GM04504 (cell line): ENCODE measurements at regions not wholly inside any gene's neighbourhood (a gene's known extent, or its start where the extent isn't known, plus 50 kb on each side); places are given as distances from the start of the nearest gene placed in this dataset.
"Not testable (repeated sequence)": the region's sequence is repeated elsewhere in the genome, so short reads cannot be mapped to it uniquely, and the experiment has no call there.

Source experiments
- DNase-seq: peaks from one replicate; pipeline ENCODE4 v3.0.0-alpha.2; 2012; ENCODE audit warnings: low read depth

DNA sequence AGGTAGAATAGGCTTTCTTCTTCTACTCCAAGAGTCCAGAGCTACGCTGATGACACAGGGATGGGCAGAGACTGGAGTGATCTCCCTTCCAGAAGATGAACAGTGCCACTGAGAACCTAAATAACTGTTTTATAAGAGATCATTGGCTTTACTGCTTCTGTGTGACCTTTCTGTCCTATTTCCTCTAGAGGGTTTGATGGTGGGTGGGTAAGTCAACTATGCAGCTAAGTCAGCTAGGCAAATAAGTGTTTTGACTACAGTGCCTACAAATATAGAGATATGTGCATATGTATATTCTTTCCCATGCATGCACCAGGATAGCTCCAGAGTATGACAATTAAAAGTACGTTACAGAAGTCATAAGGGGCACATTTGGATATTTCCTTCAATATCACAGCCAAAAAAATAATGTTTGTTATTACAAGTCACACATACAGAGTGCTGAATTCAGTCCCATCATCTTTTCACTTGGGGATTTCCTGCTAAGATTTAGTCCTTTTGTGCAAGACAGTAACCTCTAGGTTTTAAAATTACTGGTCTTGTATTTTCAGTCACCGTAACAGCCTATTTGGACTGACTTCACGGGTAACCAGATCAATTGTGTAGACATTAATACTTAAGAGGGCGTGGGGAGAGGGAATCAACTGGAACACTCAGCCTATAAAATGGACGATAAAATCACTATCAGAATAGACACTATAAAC is 412.6 kb upstream of the SOX5 start:
- no peak for DNase-seq

DNA sequence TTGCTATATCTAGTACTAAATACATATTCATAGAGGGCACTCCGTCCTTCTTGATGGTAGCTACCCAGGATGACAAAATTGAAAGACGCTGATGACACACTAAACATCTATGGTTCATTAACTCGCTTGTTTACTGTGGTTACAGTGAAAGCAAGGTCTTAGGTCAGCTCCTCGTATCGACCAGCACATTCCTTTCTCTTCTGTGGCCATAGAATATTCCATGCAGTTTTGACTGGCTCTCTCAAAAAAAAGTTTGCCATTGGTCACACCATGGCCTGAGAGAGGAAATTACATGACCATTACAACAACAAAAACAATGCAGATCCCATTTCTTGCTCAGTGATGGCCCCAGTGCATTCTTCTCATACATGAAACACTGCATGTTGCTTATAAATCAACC is 411.4 kb upstream of the SOX5 start:
- no peak for DNase-seq

DNA sequence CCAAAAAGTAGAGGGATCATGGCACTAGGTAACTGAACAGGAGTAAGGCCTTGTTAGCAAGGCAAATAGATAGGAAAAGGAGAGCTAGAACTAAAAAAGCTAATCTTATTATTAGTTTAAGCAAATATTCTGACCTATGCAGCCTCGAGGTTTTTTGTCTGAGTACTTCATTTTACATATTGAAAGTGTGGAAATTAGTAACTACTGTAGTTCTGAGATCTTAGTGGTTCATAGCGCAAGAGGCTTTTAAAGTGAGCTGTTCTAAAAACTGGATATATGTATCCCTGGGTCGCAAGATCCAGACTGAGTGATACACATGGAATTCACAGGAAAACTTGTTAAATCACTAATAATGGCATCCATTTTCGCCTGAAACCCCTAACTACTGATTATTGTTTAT is 411.0 kb upstream of the SOX5 start:
- no peak for DNase-seq

DNA sequence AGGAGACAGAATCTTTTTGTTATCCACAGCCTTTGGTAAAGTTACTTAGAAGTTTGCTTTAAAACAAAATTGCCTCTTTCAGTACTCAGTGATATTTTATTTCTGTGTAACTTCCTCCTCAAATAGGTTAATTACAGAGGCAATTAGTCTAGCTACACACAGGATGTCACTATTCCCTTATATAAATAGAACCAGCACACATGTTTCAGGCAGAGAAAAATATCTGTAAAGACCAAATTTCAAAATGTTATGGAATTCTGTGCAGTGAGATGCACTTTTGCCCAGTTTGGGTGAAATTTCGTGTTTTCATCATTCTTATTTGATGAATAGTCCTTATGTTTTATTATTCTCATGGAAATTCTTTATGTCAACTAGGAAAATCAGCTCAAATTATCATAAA is 410.6 kb upstream of the SOX5 start:
- DNase-seq: no peak

DNA sequence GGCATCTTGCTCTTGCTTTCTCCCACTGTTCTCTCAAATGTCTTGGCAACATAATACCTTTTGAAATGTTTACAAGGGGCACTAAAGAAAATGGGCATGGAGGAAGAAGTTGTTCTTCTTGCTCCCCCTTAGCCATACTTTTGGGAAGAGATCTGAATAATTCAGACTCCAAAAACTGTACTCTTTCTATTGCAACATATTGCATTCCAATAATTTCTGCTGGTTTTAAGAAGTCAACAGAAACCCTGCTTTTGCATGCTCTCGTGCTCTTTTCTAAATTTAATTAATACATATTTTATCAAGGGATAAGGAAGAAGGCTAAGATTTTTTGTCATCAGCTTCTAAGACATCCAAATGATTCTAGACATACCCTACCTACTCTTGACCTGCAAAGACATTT is 409.9 kb upstream of the SOX5 start:
- DNase-seq: no peak

DNA sequence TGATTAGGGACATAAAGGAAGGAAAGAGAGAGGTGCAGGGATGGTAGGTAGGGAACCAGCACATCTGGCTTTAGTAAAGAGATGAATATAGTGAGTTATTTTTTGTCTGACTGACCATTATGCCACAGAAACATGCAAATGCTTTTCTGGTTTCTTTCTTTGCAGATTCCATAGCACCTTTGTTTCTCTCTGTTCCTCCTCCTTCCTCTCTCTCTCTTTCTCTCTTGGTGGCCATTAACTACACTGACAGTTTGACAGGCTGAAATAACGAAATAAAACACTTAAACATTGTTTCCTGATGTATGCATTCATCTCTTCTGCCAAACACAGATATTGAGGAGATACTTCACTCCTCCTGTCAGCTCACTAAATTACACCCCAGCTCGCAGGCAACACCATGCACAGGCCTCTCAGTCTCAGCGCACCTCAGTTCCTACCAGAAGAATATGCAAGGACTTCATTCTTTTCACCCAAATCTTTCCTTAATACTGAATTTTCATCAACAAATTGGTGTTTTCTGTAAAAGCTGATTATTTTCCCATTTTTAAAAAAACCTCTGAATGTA is 406.9 kb upstream of the SOX5 start:
- no peak for DNase-seq

DNA sequence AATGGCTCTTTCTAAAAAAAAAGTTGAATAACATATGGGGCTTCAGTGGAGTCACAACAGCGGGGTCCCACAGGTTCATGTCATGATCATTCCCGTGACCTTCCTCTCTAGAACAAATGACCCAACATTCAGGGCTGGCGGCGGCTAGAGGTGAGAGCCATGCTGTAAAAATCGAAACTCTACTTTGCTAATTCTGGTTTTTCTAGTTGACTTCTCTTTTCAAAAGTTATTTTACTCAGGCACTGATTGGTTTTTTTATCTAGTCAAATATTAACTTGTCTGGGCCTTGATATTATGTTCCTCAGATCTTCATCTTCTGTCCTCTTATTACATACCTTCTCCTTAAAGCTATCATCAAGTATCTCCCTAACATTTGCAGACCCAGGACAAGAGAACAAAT is 402.9 kb upstream of the SOX5 start:
- no peak for DNase-seq

DNA sequence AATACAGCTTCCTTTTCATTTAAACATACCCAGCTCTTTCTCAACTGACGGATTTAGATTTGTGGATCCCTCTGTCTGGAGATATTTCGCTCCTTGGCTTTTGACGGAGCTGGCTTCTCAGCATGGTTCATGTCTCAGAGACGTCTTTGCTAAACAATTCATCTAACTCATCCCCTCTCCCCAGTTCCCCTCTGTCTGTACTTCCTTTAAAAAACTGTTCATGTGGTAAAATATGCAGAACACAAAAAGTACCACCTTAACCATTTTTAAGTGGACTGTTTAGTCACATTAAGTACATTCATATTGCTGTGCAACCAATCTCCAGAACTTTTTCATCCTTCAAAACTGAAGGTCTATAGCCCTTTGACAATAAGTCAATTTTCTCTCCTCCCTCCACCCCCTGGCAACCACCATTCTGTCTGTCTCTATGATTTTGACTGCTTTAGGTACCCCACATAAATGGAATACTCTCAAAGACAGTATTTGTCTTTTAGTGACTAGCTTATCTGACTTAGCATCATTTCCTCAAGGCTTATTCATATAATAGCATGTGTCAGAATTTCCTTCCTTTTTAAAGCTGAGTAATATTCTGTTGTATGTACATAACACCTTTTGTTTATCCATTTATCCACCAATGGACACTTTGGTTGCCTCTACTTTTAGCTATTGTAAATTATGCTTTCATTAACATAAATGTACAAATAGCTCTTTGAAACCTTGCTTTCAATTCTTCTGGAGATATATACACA is 399.8 kb upstream of the SOX5 start:
- no peak for DNase-seq

DNA sequence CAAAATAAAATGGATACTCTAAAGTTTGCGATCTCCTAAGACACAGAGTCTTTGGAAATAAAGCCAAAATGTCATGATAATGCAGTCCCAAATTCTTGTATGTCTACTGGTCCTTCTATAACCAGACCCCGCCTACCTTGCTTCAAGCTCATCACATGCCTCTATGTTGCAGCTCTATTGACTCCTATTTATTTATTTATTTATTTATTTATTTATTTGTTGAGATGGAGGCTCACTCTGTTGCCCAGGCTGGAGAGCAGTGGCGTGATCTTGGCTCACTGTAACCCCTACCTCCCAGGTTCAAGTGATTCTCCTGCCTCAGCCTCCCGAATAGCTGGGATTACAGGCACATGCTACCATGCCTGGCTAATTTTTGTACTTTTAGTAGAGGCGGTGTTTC is 398.7 kb upstream of the SOX5 start:
- DNase-seq: not testable (repeated sequence)

DNA sequence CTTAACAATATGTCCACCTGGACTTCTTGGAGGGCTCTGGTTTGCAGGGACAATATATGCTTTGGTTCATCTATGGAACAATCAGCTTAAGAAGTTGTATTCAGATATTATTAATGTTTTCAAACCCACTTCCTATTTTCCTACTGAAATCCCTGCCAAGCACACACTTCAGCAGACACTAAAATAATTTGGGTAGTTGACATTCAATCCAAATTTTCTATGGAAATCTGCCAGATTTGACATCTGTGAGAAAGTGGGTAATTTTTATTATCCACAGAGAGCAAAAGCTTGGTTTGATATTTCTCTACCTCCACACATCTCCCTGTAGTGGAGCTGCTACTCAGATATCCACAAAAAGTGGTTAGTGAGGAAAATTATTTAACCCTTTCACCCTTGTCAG is 378.8 kb upstream of the SOX5 start:
- no peak for DNase-seq

DNA sequence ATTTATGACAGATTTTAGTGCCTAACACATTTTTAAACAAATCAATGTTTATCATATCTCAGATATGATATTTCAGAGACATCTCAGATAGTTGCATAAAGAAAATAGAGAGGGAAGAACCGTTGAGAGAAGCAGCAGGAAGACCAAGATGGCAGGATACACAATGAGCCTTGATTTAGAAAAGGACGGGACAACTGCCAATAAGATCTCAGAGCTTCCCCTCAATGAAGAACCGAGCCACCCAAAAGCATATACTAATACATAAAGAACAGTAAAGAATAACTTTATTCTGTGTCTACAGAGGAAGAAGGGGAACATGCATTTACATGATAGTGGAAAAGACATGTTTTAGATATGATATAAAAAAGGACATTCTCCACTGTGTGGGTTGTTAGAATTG is 375.9 kb upstream of the SOX5 start:
- DNase-seq: no peak

DNA sequence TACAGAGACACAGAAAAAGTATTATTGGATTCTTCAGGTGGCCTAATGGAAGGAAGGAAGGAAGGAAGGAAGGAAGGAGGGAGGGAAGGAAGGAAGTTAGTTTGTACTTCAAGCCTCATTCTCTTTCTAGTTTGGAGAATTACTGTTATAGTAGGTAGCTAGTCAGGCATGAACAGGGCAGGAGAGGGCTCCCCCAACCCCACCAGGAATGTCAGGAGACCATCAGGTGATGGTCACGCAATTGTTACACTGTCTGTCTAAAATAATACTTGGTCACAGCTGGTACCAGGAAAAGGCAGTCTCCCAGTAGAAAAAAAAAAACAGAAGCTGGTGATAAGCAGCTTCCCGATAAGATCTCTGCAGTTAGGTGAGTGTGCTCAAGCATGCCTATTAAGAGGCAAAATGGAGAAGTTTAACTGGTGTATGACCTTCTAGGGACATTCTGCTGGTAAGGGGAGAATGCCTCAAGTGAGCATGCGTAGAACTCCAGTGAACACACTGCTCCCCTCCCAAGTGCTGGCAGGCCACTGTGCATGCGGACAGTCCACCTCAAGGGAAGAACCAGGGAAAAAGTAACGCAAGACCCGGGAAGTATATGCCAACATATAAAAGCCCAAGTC is 358.4 kb upstream of the SOX5 start:
- no peak for DNase-seq

DNA sequence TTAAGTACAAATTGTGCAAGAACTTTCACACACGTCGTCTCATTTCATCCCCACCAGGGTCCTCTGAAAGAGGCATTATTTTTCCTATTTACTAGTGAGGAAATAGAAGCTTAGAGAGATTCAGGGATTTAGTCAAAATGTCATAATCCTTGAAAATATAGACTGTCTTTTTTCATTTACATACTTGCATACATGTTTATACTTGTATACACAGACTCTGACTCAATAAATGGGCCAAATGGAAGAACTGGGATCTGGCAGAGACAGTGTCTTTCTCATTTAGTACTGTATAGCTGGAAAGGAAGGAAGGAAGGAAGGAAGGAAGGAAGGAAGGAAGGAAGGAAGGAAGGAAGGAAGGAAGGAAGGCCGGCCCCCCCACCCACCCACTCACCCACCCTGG is 357.7 kb upstream of the SOX5 start:
- DNase-seq: no peak

DNA sequence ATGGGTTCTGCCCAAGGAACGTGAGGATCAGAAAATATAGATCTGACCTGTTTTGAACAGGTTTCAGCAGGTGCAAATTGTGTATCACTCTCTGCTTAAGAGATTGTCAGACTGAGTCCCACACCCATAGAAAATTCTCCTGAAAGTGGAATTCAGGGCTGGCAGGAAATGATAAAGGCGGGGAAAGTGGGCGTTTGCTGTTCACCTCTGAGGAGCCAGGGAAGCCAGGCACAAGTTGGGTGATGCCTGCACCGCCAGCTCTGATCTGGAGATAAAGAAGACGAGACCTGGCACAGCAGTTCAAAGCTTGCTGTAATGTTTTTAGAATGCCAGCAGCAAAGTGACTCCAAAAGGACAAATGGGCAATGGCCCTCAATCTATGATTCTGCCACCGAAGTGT is 356.5 kb upstream of the SOX5 start:
- DNase-seq: no peak

DNA sequence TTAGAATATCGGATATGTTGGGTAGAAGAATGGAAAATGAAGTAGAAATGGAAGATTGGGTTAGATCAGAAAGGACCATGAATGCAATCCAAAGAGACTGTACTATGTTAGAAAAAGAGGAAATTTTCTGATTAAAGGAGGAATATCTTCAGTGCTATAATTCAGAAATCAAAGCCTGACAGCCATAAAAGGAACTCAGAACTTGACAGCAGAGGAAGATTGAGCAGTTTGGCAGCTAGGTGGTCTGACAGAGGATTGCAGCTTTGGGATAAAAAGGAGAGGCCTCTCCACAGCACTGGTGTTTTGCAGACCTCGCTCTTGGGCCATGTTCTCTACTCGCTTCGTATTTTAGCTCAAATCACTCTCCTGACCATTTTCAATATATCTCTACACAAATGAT is 354.8 kb upstream of the SOX5 start:
- DNase-seq: no peak

DNA sequence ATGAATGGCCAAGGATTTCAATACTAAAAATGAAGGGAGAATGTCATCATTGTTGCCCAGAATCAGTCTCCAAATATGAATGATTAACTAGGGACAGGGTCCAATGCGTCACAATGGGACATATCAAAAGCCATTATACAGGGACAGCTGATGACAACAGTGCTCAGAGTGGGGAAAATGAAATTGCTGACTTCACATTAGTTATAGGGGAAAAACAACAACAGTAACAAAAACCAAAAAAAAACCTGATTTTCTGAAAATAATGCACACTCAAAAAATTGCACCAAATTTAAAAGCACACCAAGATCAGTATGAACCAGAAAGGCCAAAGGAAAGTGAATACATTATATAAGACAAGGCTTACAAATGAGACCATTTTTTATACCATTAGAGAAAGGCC is 353.2 kb upstream of the SOX5 start:
- no peak for DNase-seq

DNA sequence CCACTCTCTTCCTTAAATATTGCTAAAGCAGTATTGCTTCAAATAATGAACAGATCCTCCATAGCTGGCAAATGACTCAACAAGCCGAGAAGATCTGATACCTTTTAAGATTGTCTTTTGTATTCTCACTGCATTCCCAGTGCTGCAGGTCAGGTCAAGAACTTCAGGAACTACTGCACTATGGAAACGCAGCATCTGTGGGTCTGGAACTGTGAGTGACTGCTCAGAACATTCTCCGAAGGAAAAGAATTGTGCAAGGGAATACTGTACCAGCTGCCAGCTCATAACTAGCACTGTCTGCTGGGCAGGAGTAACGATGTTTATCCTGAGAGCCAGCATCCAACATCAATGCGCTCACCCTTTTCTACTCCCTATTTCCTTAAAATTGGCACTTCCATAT is 348.0 kb upstream of the SOX5 start:
- no peak for DNase-seq

DNA sequence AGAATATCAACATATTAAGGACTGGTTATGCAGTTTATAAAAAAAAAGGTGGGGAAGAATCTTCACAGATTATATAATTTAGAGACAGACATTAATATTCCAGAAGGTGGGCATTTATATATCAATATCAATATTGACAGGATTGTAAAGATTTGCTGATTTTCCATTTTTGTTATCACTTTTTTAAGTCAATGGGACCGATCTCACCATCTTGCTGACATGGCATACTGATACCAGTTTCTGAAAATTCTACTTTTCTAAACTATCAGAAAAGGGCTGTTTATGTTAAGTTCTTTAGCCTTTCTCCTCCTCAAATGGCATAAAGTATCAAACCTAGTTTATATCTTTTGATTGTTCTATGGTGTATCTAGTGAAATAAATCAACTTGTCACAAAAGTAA is 344.1 kb upstream of the SOX5 start:
- DNase-seq: no peak

DNA sequence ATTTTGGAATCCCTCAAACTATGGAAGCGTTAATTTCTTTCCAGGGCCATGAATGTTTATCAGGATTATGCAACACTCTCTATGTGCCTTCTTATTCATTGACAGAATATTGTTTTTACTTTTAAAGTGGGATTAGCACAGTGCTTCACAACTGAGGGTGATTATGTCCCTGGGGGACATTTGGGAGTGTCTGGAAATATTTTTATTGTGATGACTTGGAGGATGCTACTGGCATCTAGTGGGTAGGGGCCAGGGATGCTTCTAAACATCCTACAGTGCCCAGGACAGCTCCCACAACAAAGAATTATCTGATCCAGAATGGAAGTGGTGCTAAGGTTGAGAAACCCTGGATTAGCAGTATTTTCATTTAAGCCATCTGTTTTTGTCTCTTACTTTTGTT is 338.5 kb upstream of the SOX5 start:
- no peak for DNase-seq

DNA sequence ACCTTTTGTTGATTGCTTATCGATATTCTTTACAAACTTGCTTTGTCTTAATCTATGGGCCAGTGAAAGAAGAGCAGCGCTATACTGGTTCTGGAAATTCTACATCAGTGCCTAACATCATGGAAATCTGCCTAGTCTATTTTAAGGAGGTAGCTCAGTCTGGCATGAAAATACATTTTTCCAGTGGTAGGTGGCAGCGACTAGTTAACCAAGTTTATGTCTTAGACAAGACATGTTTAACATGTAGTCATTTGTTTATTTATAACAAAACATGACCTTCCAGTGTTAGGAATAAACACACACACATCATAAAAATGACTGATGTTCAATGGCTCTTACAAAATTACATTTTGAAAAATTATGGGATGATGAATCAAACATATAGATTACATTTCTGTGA is 336.0 kb upstream of the SOX5 start:
- no peak for DNase-seq

DNA sequence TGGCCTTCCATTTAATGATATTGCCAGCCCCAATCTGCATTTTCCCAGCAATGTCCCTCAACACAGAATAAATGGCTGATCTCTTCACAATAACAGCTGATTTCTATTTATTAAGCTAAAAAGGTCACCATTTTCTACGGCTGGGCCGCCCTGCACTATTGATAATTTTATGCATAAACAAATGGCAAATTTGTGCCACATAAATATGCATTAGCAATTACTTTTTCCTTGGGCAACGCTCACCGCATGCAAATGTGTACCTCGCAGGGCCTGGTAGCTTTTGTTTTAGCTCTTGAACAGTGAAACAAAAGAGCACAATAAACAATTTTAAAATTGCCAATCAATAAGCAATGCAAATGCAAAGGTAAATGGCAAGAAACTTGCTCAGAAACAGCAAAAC is 331.9 kb upstream of the SOX5 start:
- no peak for DNase-seq

DNA sequence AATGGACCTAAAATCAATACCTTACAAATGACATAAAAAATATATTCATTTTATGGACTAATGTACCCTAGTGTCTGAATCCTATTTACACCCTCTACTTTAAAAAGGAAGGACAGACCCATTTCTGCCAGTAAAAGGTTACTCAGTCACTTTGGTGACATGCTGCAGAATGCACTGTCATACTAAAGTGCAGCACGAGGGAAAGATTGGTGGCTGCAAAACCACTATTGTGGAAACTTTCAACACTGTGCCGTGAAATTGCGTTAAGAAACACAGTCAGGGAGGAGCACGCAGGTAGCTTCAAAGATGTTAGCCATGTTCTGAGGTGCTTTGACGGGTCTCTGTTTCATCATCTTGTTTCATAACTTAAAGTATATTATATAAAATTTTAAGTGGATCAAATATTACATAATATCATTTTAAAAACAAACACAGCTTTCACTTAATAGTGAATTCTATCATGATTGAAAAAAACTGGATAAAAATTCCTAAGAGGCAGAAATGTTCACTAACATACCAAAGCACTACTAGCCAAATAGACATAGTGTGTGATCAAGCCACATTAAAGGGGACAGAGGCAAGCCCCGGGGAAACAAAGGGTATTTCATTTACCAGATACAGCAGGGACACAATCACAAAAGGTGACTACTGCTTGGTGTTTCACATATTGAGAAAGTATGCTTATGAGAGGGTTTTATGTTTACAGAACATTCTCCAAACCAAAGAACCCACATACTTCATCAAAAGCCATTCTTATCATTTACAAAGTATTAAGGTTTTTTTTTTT is 330.8 kb upstream of the SOX5 start:
- no peak for DNase-seq

DNA sequence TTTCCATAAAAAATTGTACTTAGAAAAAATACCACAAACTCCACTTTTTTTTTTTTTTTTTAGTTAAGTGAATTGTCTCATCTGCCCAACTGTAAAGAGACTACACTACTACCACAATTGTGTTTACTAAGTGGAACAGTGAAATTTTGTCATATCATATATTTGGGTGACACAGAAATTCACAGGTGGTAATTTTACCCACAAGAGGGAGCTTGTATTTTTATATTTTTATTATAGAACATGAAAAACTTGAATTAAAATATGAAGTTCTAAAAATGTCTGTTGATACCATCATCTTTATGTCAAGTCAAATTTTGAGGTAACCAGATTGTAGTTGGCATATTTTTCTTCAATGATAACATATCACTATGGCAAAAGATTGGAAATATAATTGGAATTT is 329.4 kb upstream of the SOX5 start:
- no peak for DNase-seq
